ENCODE measurements at regions not wholly inside any gene's neighbourhood (a gene's known extent, or its start where the extent isn't known, plus 50 kb on each side); places are given as distances from the start of the nearest gene placed in this dataset.

DNA sequence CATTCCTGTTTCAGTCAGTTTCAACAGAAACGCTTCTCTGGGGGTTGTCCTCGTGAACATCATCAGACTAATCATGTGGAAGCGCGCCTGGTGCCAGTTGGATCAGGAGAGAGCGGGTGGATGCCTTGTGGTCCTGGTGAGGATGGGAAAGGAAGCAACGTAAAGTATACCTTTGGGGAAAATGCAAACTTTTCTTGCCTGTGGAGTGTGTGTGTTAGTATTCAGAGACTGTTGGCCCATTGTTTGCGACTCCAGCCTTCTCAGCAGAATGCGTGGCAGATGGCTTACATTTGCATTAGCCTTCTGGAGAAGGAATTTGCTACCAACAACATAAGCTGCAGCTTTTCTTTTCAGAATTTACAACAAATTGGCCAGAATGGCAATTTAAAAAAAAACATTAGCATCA lies 173.9 kb downstream of the RWDD3 start:
- TF ChIP-seq, protein P1, sequence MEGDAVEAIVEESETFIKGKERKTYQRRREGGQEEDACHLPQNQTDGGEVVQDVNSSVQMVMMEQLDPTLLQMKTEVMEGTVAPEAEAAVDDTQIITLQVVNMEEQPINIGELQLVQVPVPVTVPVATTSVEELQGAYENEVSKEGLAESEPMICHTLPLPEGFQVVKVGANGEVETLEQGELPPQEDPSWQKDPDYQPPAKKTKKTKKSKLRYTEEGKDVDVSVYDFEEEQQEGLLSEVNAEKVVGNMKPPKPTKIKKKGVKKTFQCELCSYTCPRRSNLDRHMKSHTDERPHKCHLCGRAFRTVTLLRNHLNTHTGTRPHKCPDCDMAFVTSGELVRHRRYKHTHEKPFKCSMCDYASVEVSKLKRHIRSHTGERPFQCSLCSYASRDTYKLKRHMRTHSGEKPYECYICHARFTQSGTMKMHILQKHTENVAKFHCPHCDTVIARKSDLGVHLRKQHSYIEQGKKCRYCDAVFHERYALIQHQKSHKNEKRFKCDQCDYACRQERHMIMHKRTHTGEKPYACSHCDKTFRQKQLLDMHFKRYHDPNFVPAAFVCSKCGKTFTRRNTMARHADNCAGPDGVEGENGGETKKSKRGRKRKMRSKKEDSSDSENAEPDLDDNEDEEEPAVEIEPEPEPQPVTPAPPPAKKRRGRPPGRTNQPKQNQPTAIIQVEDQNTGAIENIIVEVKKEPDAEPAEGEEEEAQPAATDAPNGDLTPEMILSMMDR (IDR thresholded peaks at IDR 0.05; ENCODE audit: insufficient read depth, low read length, poor library complexity, severe bottlenecking): no peak
- no peak for TF ChIP-seq EZH2phosphoT487 (conservative IDR thresholded peaks at IDR 0.05; ENCODE audit: low read length)
